ENCODE measurements at regions not wholly inside any gene's neighbourhood (a gene's known extent, or its start where the extent isn't known, plus 50 kb on each side); places are given as distances from the start of the nearest gene placed in this dataset.

- FAIRE-seq: no peak
- no peak for DNase-seq (ENCODE audit: insufficient read length, low spot score)
- no peak for TF ChIP-seq CTCF (IDR thresholded peaks at IDR 0.05; ENCODE audit: insufficient read depth, missing control alignments)
Measured at GRCh38 chr6:95365454-95365853, 211.9 kb upstream of the MANEA start.

- no peak for FAIRE-seq
- no peak for DNase-seq (ENCODE audit: insufficient read length, low spot score)
- no peak for TF ChIP-seq CTCF (IDR thresholded peaks at IDR 0.05; ENCODE audit: insufficient read depth, missing control alignments)
Measured at GRCh38 chr6:95366414-95366813, 210.9 kb upstream of the MANEA start.

- no peak for TF ChIP-seq CTCF (IDR thresholded peaks at IDR 0.05; ENCODE audit: insufficient read depth, missing control alignments)
- no peak for DNase-seq (ENCODE audit: insufficient read length, low spot score)
- FAIRE-seq: no peak
Measured at GRCh38 chr6:95383878-95384277, 193.5 kb upstream of the MANEA start.

GRCh38 chr6:95384988-95385387 is 192.3 kb upstream of the MANEA start:
- no peak for FAIRE-seq
- TF ChIP-seq CTCF (IDR thresholded peaks at IDR 0.05; ENCODE audit: insufficient read depth, missing control alignments): no peak
- DNase-seq (ENCODE audit: insufficient read length, low spot score): no peak

GRCh38 chr6:95387845-95388244 is 189.5 kb upstream of the MANEA start:
- DNase-seq (ENCODE audit: insufficient read length, low spot score): no peak
- no peak for TF ChIP-seq CTCF (IDR thresholded peaks at IDR 0.05; ENCODE audit: insufficient read depth, missing control alignments)

GRCh38 chr6:95404777-95405176 is 172.6 kb upstream of the MANEA start:
- TF ChIP-seq CTCF (IDR thresholded peaks at IDR 0.05; ENCODE audit: insufficient read depth, missing control alignments): no peak
- no peak for DNase-seq (ENCODE audit: insufficient read length, low spot score)
- FAIRE-seq: no peak

More at GRCh38 chr6:95387845-95388244, 189.5 kb upstream of the MANEA start:
- FAIRE-seq: no peak

GRCh38 chr6:95408111-95408510 is 169.2 kb upstream of the MANEA start:
- DNase-seq (ENCODE audit: insufficient read length, low spot score) (no peak), FAIRE-seq (no peak)
- no peak for TF ChIP-seq CTCF (IDR thresholded peaks at IDR 0.05; ENCODE audit: insufficient read depth, missing control alignments)
